Nephron (organoid): ENCODE measurements at regions not wholly inside any gene's neighbourhood (a gene's known extent, or its start where the extent isn't known, plus 50 kb on each side); places are given as distances from the start of the nearest gene placed in this dataset.
"Not testable (repeated sequence)": the region's sequence is repeated elsewhere in the genome, so short reads cannot be mapped to it uniquely, and the experiment has no call there.

Source experiments
- H3K27ac Mint-ChIP-seq, 3 experiments: 2 replicates each; pipeline ENCODE4 v1.8.0; 2020; ENCODE audit warnings: mixed read lengths in 3 of 3, mild to moderate bottlenecking in 2 of 3, moderate library complexity in 1 of 3
- H3K27me3 Mint-ChIP-seq: 2 replicates; pipeline ENCODE4 v1.8.0; 2021; ENCODE audit warnings: low read depth, mild to moderate bottlenecking, moderate library complexity, mixed read lengths
- H3K36me3 Mint-ChIP-seq: 2 replicates; pipeline ENCODE4 v1.8.0; 2020; ENCODE audit warnings: low read depth, mixed read lengths
- H3K4me1 Mint-ChIP-seq: 2 replicates; pipeline ENCODE4 v1.8.0; 2020; ENCODE audit warnings: mixed read lengths
- H3K4me3 Mint-ChIP-seq, 3 experiments: 2 replicates each; pipeline ENCODE4 v1.8.0; 2020; ENCODE audit warnings: mild to moderate bottlenecking in 3 of 3, mixed read lengths in 3 of 3, moderate library complexity in 2 of 3
- H3K9me3 Mint-ChIP-seq: 2 replicates; pipeline ENCODE4 v1.8.0; 2020; ENCODE audit warnings: mixed read lengths
- CTCF ChIP-seq, 3 experiments: fragments of 200-600 bp; sonication (generic); IDR thresholded peaks; one replicate each; pipeline ENCODE4 v1.5.0; 2021; ENCODE audit warnings: antibody characterized with exemption in 3 of 3; ENCODE audit not compliant: unreplicated experiment in 3 of 3

GRCh38 chr12:24664161-24664880 lies 284.6 kb downstream of the BCAT1 start:
- Mint-ChIP-seq H3K27me3 (no peaks in the 10 kb centered on the region), H3K27ac (no peak overlapping the region), H3K36me3 (no peaks in the 10 kb centered on the region), H3K4me3 (no peak overlapping the region), H3K4me1 (no peaks in the 10 kb centered on the region), H3K9me3 (peaks cover 4% of the 10 kb centered on the region)
- TF ChIP-seq CTCF (IDR thresholded peaks at IDR 0.05; ENCODE audit: unreplicated experiment in 3 of 3), result no peak

GRCh38 chr12:24661657-24662096 lies 287.2 kb downstream of the BCAT1 start:
- peaks cover 4% of the 10 kb centered on the region for H3K9me3 Mint-ChIP-seq
- H3K4me3 Mint-ChIP-seq, result no peak overlapping the region
- no peaks in the 10 kb centered on the region for H3K27me3 Mint-ChIP-seq
- TF ChIP-seq CTCF (IDR thresholded peaks at IDR 0.05; ENCODE audit: unreplicated experiment in 3 of 3), result no peak
- H3K36me3 Mint-ChIP-seq, result no peaks in the 10 kb centered on the region
- no peak overlapping the region for H3K27ac Mint-ChIP-seq
- no peaks in the 10 kb centered on the region for H3K4me1 Mint-ChIP-seq

GRCh38 chr12:24659016-24659415 lies 289.9 kb downstream of the BCAT1 start:
- Mint-ChIP-seq H3K4me3 (no peak overlapping the region), H3K9me3 (peaks cover 4% of the 10 kb centered on the region), H3K4me1 (no peaks in the 10 kb centered on the region), H3K27ac (no peak overlapping the region), H3K36me3 (no peaks in the 10 kb centered on the region), H3K27me3 (no peaks in the 10 kb centered on the region)
- no peak for TF ChIP-seq CTCF (IDR thresholded peaks at IDR 0.05; ENCODE audit: unreplicated experiment in 3 of 3)

GRCh38 chr12:24654344-24654743 lies 294.6 kb downstream of the BCAT1 start:
- H3K36me3 Mint-ChIP-seq, H3K27ac Mint-ChIP-seq, H3K4me1 Mint-ChIP-seq, H3K4me3 Mint-ChIP-seq, H3K27me3 Mint-ChIP-seq: not testable (repeated sequence)
- H3K9me3 Mint-ChIP-seq, result peaks cover 11% of the 10 kb centered on the region

- no peak for TF ChIP-seq CTCF (IDR thresholded peaks at IDR 0.05; ENCODE audit: unreplicated experiment in 3 of 3)
- Mint-ChIP-seq H3K4me1 (no peaks in the 10 kb centered on the region), H3K9me3 (peaks cover 11% of the 10 kb centered on the region), H3K36me3 (no peaks in the 10 kb centered on the region), H3K4me3 (no peak overlapping the region), H3K27me3 (no peaks in the 10 kb centered on the region), H3K27ac (no peak overlapping the region)
Measured at GRCh38 chr12:24649634-24650033, 299.3 kb downstream of the BCAT1 start.

GRCh38 chr12:24649209-24649608 lies 299.7 kb downstream of the BCAT1 start:
- Mint-ChIP-seq H3K4me3 (no peak overlapping the region), H3K36me3 (no peaks in the 10 kb centered on the region), H3K27ac (no peak overlapping the region), H3K27me3 (no peaks in the 10 kb centered on the region), H3K9me3 (peaks cover 11% of the 10 kb centered on the region), H3K4me1 (no peaks in the 10 kb centered on the region)
- TF ChIP-seq CTCF (IDR thresholded peaks at IDR 0.05; ENCODE audit: unreplicated experiment in 3 of 3), result no peak
